ENCODE measurements at regions not wholly inside any gene's neighbourhood (a gene's known extent, or its start where the extent isn't known, plus 50 kb on each side); places are given as distances from the start of the nearest gene placed in this dataset.

GRCh38 chr11:122285070-122285988, 169.3 kb upstream of the BLID start:
- H3K4me3 ChIP-seq (replicated peaks; ENCODE audit: low read depth, low read length): no peak overlapping the region
- TF ChIP-seq CTCF (IDR thresholded peaks at IDR 0.05; ENCODE audit: low read length, missing control alignments): no peak
- no peak for DNase-seq (ENCODE audit: low read depth)

- no peak for DNase-seq (ENCODE audit: low read depth)
- no peak for TF ChIP-seq CTCF (IDR thresholded peaks at IDR 0.05; ENCODE audit: low read length, missing control alignments)
- H3K4me3 ChIP-seq (replicated peaks; ENCODE audit: low read depth, low read length): no peak overlapping the region
Measured at GRCh38 chr11:122280870-122281269, 164.9 kb upstream of the BLID start.

GRCh38 chr11:122279194-122279593, 163.2 kb upstream of the BLID start:
- no peak for TF ChIP-seq CTCF (IDR thresholded peaks at IDR 0.05; ENCODE audit: low read length, missing control alignments)

GRCh38 chr11:122277493-122277892, 161.5 kb upstream of the BLID start:
- no peak for TF ChIP-seq CTCF (IDR thresholded peaks at IDR 0.05; ENCODE audit: low read length, missing control alignments)
- no peak overlapping the region for H3K4me3 ChIP-seq (replicated peaks; ENCODE audit: low read depth, low read length)
- no peak for DNase-seq (ENCODE audit: low read depth)

More at GRCh38 chr11:122279194-122279593, 163.2 kb upstream of the BLID start:
- no peak overlapping the region for H3K4me3 ChIP-seq (replicated peaks; ENCODE audit: low read depth, low read length)
- no peak for DNase-seq (ENCODE audit: low read depth)

GRCh38 chr11:122276221-122276620, 160.2 kb upstream of the BLID start:
- TF ChIP-seq CTCF (IDR thresholded peaks at IDR 0.05; ENCODE audit: low read length, missing control alignments): no peak
- no peak overlapping the region for H3K4me3 ChIP-seq (replicated peaks; ENCODE audit: low read depth, low read length)
- DNase-seq (ENCODE audit: low read depth): no peak

- no peak overlapping the region for H3K4me3 ChIP-seq (replicated peaks; ENCODE audit: low read depth, low read length)
- TF ChIP-seq CTCF (IDR thresholded peaks at IDR 0.05; ENCODE audit: low read length, missing control alignments): no peak
- DNase-seq (ENCODE audit: low read depth): no peak
Measured at GRCh38 chr11:122275508-122275907, 159.5 kb upstream of the BLID start.

Measured in fibroblast of pulmonary artery (primary cell).